ENCODE measurements at regions not wholly inside any gene's neighbourhood (a gene's known extent, or its start where the extent isn't known, plus 50 kb on each side); places are given as distances from the start of the nearest gene placed in this dataset.

DNA sequence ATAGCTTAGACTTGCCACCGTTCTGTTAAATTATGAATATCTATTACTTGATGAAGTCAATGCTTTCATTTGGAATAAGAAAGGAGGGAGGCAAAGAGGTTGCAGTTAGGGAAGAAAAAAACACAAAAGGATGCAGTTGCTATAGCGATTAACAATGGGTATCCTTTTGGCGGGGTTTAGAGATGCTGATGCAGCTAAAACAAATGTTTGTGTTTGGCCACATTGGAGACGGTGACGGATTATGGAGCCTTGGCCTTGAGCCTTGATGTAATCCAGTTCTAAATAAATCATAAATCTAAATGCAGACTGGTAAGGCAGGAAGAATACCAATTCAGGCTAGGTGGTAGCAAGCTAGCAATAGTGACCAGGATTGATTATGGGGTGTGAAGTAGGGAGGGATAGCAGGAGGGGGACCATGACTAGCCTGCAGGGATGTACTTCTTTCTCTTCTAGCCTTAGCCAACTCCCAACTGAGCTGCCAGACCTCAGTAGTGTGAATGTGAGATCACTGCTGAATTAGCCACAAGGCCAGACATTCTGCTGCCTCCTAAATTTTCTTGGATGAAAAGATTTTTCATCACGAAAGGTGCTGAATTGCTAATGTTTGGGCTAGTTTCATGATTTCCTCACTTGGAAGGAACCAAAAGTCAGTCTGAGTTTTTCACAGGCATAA is 160.3 kb downstream of the TLR4 start:
- no peak overlapping the region for H3K9ac ChIP-seq (ENCODE audit: low read length)
- H3K9me3 ChIP-seq (ENCODE audit: control insufficient read depth, low read length): no peaks in the 10 kb centered on the region
- no peaks in the 10 kb centered on the region for H3K36me3 ChIP-seq (ENCODE audit: control insufficient read depth, insufficient read depth, low read length)
- H3K4me3 ChIP-seq (ENCODE audit: low read length): no peak overlapping the region
- H3K4me1 ChIP-seq (ENCODE audit: control insufficient read depth, insufficient read depth, low read length): no peaks in the 10 kb centered on the region
- H3K27me3 ChIP-seq (ENCODE audit: control insufficient read depth, insufficient read depth, low read length): no peaks in the 10 kb centered on the region

DNA sequence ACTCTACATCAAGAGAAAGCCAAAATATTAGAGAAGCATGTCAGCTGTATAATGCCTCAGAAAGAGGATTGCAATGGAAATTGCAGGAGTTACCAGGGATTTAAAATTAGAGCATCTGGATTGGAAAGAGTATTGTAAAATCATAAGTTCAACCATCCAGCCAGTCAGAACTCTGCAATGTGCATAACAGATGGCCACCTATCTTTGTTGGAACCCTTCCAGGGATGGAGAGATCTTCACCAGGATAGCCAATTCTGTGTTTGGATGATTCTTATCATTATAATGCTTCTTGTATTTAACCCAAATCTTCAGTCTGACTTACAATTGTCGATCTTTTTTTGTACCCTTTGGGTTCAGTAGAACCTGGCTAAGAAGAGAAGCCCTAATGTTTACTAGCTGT is 164.4 kb downstream of the TLR4 start:
- no peaks in the 10 kb centered on the region for H3K27me3 ChIP-seq (ENCODE audit: control insufficient read depth, insufficient read depth, low read length)
- H3K9ac ChIP-seq (ENCODE audit: low read length): no peak overlapping the region
- no peak overlapping the region for H3K4me3 ChIP-seq (ENCODE audit: low read length)
- no peaks in the 10 kb centered on the region for H3K4me1 ChIP-seq (ENCODE audit: control insufficient read depth, insufficient read depth, low read length)
- H3K36me3 ChIP-seq (ENCODE audit: control insufficient read depth, insufficient read depth, low read length): no peaks in the 10 kb centered on the region
- H3K9me3 ChIP-seq (ENCODE audit: control insufficient read depth, low read length): no peaks in the 10 kb centered on the region

DNA sequence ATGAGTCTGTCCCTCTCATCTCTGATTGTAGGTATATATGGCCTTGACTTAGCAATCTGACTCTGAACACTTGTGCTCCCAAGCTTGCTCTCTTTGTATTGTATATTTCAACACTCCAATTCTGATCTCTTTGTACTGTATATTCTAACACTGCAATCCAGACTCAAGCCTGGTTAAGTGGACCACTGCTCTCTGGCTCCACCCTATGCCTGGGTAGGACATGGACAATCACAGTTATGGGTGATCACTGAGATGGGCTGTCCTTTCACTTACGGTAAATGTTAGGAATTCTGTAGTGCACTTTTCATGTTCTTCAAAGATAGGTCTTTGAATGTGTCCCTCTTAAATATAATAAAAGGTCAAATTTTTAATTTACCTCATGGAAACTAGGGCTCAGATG is 165.1 kb downstream of the TLR4 start:
- Histone ChIP-seq H3K4me1 (ENCODE audit: control insufficient read depth, insufficient read depth, low read length) (no peaks in the 10 kb centered on the region), H3K9me3 (ENCODE audit: control insufficient read depth, low read length) (no peaks in the 10 kb centered on the region), H3K9ac (ENCODE audit: low read length) (no peak overlapping the region), H3K27me3 (ENCODE audit: control insufficient read depth, insufficient read depth, low read length) (no peaks in the 10 kb centered on the region), H3K4me3 (ENCODE audit: low read length) (no peak overlapping the region), H3K36me3 (ENCODE audit: control insufficient read depth, insufficient read depth, low read length) (no peaks in the 10 kb centered on the region)

DNA sequence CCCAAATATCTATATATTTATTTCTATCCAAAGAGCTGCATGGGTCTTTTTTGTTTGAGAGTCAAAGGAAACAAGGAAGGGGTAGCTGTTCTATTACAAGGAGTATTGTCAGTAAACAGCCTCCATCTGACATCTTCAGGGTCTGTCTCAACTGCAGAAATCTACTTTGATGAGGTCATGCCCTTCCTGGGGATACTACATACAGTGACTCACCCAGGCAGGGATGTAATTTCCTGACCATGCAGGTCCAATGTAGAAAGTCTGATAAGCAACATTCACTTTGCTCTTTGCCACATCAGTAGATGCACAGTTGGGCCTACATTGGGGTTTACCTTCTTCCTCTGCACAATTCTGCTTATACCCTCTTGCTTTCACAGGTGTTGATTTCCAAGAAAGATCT is 165.5 kb downstream of the TLR4 start:
- H3K4me3 ChIP-seq (ENCODE audit: low read length): no peak overlapping the region
- H3K9ac ChIP-seq (ENCODE audit: low read length): no peak overlapping the region
- no peaks in the 10 kb centered on the region for H3K4me1 ChIP-seq (ENCODE audit: control insufficient read depth, insufficient read depth, low read length)
- no peaks in the 10 kb centered on the region for H3K9me3 ChIP-seq (ENCODE audit: control insufficient read depth, low read length)
- H3K36me3 ChIP-seq (ENCODE audit: control insufficient read depth, insufficient read depth, low read length): no peaks in the 10 kb centered on the region
- no peaks in the 10 kb centered on the region for H3K27me3 ChIP-seq (ENCODE audit: control insufficient read depth, insufficient read depth, low read length)

DNA sequence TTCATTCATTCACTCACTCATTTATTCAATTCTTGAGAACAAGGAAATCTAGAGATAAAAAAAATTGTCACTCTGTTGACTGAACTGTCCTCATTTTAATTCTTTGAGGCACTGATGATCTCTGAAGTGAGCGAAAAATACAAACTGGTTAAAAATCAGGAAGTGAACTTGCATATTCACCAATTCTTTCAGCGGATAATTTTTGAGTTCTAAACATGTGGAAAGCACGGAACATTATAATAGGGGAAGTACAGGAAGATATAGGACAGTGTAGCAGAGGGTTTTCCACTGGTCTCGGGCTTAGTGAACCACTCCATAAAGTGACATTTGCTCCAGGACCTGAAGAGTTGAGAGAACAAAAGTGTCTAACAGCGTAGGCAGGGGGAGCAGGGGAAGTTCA is 169.5 kb downstream of the TLR4 start:
- no peaks in the 10 kb centered on the region for H3K27me3 ChIP-seq (ENCODE audit: control insufficient read depth, insufficient read depth, low read length)
- H3K9me3 ChIP-seq (ENCODE audit: control insufficient read depth, low read length): no peaks in the 10 kb centered on the region
- H3K4me1 ChIP-seq (ENCODE audit: control insufficient read depth, insufficient read depth, low read length): no peaks in the 10 kb centered on the region
- H3K9ac ChIP-seq (ENCODE audit: low read length): no peak overlapping the region
- H3K36me3 ChIP-seq (ENCODE audit: control insufficient read depth, insufficient read depth, low read length): no peaks in the 10 kb centered on the region
- no peak overlapping the region for H3K4me3 ChIP-seq (ENCODE audit: low read length)

DNA sequence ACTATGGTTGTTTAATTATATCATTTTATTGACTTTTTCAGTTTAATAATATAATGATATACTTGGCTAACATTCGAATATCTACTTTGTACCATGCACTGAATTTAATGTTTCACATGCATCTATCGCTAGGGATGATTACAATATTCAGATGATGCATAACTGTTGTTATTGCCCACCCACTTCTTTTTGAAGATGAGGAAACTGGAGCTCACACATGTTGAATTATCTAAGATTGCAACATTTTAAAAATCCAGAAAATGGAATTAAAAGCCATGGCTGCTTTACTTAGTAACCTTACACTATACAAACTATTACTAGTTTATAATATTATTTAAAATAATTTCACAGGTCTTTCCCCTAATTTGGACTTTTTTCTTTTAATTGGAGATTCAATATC is 171.7 kb downstream of the TLR4 start:
- Histone ChIP-seq H3K4me3 (ENCODE audit: low read length) (no peak overlapping the region), H3K4me1 (ENCODE audit: control insufficient read depth, insufficient read depth, low read length) (no peaks in the 10 kb centered on the region), H3K9ac (ENCODE audit: low read length) (no peak overlapping the region), H3K9me3 (ENCODE audit: control insufficient read depth, low read length) (no peaks in the 10 kb centered on the region), H3K36me3 (ENCODE audit: control insufficient read depth, insufficient read depth, low read length) (no peaks in the 10 kb centered on the region), H3K27me3 (ENCODE audit: control insufficient read depth, insufficient read depth, low read length) (no peaks in the 10 kb centered on the region)

DNA sequence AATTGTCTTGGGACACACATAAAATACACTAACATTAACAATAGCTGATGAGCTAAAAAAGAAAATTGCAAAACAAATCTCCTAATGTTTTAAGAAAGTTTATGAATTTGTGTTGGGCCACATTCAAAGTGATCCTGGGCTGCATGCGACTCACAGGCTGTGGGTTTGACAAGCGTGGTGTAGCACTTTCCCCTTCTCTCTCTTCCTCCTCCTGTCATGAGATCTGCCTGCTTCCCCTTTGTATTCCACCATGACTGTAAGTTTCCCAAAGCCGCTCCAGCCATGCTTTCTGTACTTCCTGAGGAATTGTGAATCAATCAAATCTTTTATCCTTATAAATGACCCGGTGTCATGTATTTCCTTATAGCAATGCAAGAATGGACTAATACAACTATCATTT is 178.0 kb downstream of the TLR4 start:
- no peak overlapping the region for H3K9ac ChIP-seq (ENCODE audit: low read length)
- H3K27me3 ChIP-seq (ENCODE audit: control insufficient read depth, insufficient read depth, low read length): no peaks in the 10 kb centered on the region
- H3K4me1 ChIP-seq (ENCODE audit: control insufficient read depth, insufficient read depth, low read length): no peaks in the 10 kb centered on the region
- no peaks in the 10 kb centered on the region for H3K9me3 ChIP-seq (ENCODE audit: control insufficient read depth, low read length)
- H3K36me3 ChIP-seq (ENCODE audit: control insufficient read depth, insufficient read depth, low read length): no peaks in the 10 kb centered on the region
- no peak overlapping the region for H3K4me3 ChIP-seq (ENCODE audit: low read length)

DNA sequence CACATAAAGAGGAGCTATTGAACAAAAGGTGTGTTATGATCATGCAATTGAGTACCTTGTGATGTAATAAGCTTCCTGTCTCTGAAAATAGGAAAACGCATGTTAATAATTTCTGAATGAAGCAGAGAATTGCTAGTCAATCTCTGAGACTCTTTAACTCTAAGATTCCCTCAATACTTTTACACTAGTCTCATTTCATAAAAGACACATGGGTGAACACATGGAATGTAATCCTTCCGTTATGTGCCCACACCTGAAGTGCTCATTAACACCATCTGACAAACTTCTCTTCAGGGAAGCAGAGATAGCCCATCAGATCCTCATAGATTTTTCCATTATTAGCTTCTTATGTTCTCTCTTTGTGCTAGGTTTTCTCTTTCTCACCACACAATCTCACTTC is 182.4 kb downstream of the TLR4 start:
- no peaks in the 10 kb centered on the region for H3K27me3 ChIP-seq (ENCODE audit: control insufficient read depth, insufficient read depth, low read length)
- H3K4me1 ChIP-seq (ENCODE audit: control insufficient read depth, insufficient read depth, low read length): no peaks in the 10 kb centered on the region
- H3K9ac ChIP-seq (ENCODE audit: low read length): no peak overlapping the region
- no peak overlapping the region for H3K4me3 ChIP-seq (ENCODE audit: low read length)
- no peaks in the 10 kb centered on the region for H3K9me3 ChIP-seq (ENCODE audit: control insufficient read depth, low read length)
- H3K36me3 ChIP-seq (ENCODE audit: control insufficient read depth, insufficient read depth, low read length): no peaks in the 10 kb centered on the region

DNA sequence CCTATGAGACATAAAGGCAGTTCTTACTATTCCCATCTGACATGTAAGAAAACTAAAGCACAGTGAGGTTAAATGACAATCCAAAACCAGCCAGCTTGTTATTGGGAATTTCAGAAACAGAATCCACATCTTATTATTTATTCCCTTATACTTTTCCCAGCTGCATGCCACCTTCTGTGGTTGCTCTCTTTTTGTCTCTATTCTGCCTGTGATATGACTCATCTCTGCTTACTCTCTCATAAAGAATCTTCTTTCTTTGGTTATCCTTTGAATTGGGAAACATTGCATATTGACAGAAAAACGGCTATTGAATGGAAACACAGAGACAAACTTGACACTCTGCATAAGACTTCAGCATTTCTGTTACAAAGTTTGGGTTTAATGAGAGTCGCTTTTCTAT is 183.2 kb downstream of the TLR4 start:
- Histone ChIP-seq H3K9ac (ENCODE audit: low read length) (no peak overlapping the region), H3K9me3 (ENCODE audit: control insufficient read depth, low read length) (no peaks in the 10 kb centered on the region), H3K36me3 (ENCODE audit: control insufficient read depth, insufficient read depth, low read length) (no peaks in the 10 kb centered on the region), H3K4me1 (ENCODE audit: control insufficient read depth, insufficient read depth, low read length) (no peaks in the 10 kb centered on the region), H3K4me3 (ENCODE audit: low read length) (no peak overlapping the region), H3K27me3 (ENCODE audit: control insufficient read depth, insufficient read depth, low read length) (no peaks in the 10 kb centered on the region)

DNA sequence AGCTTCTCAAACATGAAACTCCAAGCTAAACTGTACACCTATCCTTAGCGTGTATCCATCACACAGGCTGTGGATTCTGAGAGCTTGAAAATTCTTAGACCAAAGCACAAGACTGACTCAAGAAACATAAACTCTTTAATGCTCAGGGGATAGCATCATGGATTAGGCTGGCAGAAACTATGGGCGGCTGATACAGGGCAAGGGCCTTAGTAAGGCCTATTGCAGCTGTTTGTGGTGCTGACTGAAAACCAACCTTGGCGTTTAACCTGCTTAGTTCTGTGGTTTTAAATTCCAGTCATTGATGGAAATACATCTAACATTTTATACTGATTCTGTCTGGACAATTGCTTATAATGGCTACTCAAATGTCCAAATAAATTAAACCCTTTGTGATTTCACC is 183.7 kb downstream of the TLR4 start:
- Histone ChIP-seq H3K9ac (ENCODE audit: low read length) (no peak overlapping the region), H3K4me3 (ENCODE audit: low read length) (no peak overlapping the region), H3K9me3 (ENCODE audit: control insufficient read depth, low read length) (no peaks in the 10 kb centered on the region), H3K27me3 (ENCODE audit: control insufficient read depth, insufficient read depth, low read length) (no peaks in the 10 kb centered on the region), H3K36me3 (ENCODE audit: control insufficient read depth, insufficient read depth, low read length) (no peaks in the 10 kb centered on the region), H3K4me1 (ENCODE audit: control insufficient read depth, insufficient read depth, low read length) (no peaks in the 10 kb centered on the region)

DNA sequence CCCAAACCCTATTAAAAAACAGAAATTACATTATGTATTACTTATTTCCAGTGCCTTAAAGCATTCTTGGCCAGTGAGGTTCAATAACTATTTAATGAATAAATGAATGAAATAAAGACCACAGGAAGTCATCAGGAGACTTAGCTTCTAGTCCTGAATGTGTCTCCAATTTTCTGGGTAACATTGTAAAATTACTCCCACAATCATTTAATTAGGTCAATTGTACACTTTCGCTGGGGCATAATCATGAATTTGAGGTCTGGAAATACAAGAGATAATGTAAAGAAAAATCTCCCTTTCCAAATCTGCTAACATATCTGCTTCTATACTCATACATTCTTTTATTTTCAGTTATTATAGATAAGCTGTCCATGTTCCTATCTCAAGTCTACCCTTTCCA is 199.2 kb downstream of the TLR4 start:
- no peak overlapping the region for H3K9ac ChIP-seq (ENCODE audit: low read length)
- H3K4me3 ChIP-seq (ENCODE audit: low read length): no peak overlapping the region
- H3K27me3 ChIP-seq (ENCODE audit: control insufficient read depth, insufficient read depth, low read length): no peaks in the 10 kb centered on the region
- no peaks in the 10 kb centered on the region for H3K36me3 ChIP-seq (ENCODE audit: control insufficient read depth, insufficient read depth, low read length)
- H3K9me3 ChIP-seq (ENCODE audit: control insufficient read depth, low read length): no peaks in the 10 kb centered on the region
- no peaks in the 10 kb centered on the region for H3K4me1 ChIP-seq (ENCODE audit: control insufficient read depth, insufficient read depth, low read length)

DNA sequence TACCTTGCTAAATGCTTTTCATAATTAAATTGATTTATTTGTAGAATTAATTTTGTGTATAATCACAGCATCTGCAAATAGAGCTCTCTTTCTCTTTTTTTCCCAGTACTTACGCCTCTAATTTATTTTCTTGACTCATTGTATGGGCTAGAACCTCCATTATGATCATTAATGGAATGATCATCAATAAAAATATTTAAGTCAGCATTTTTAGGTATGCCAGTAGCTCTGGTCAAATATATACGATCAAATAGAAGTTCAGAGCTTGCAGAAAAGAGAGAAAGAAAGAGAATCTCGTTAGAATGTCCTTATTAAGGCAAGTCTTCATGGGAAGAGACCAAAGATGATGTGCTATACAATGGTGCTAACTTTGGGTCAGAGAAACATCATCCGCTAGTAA is 202.6 kb downstream of the TLR4 start:
- Histone ChIP-seq H3K27me3 (ENCODE audit: control insufficient read depth, insufficient read depth, low read length) (no peaks in the 10 kb centered on the region), H3K4me1 (ENCODE audit: control insufficient read depth, insufficient read depth, low read length) (no peaks in the 10 kb centered on the region), H3K36me3 (ENCODE audit: control insufficient read depth, insufficient read depth, low read length) (no peaks in the 10 kb centered on the region), H3K4me3 (ENCODE audit: low read length) (no peak overlapping the region), H3K9ac (ENCODE audit: low read length) (no peak overlapping the region), H3K9me3 (ENCODE audit: control insufficient read depth, low read length) (no peaks in the 10 kb centered on the region)

DNA sequence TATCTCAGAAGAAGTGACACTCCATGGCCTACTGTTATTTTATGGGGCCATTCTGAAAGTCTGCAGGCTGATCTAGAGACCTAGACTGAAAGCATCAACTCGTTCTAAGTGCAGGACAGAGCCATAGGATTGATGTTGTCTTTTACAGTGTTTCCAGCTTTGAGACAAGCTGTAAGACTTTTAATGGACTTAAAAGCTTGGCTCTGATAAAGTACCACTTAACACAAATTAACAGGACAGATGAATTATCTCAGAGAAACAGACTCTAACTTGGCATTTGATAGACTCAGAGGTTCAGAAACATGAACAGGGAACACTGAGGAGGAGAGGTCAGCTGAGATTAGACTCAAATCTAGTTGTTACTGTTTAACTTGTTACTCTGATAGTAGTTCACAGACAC is 203.2 kb downstream of the TLR4 start:
- no peaks in the 10 kb centered on the region for H3K36me3 ChIP-seq (ENCODE audit: control insufficient read depth, insufficient read depth, low read length)
- no peak overlapping the region for H3K4me3 ChIP-seq (ENCODE audit: low read length)
- no peaks in the 10 kb centered on the region for H3K27me3 ChIP-seq (ENCODE audit: control insufficient read depth, insufficient read depth, low read length)
- no peaks in the 10 kb centered on the region for H3K4me1 ChIP-seq (ENCODE audit: control insufficient read depth, insufficient read depth, low read length)
- no peak overlapping the region for H3K9ac ChIP-seq (ENCODE audit: low read length)
- no peaks in the 10 kb centered on the region for H3K9me3 ChIP-seq (ENCODE audit: control insufficient read depth, low read length)

All from mucosa of stomach (tissue), 1 donor.